Right hindlimb (tissue), 1 donor: ENCODE measurements at regions not wholly inside any gene's neighbourhood (a gene's known extent, or its start where the extent isn't known, plus 50 kb on each side); places are given as distances from the start of the nearest gene placed in this dataset.
"Not testable (repeated sequence)": the region's sequence is repeated elsewhere in the genome, so short reads cannot be mapped to it uniquely, and the experiment has no call there.

Source experiments
- DNase-seq: peaks from one replicate; pipeline ENCODE4 v3.0.0-alpha.2; 2018

DNA sequence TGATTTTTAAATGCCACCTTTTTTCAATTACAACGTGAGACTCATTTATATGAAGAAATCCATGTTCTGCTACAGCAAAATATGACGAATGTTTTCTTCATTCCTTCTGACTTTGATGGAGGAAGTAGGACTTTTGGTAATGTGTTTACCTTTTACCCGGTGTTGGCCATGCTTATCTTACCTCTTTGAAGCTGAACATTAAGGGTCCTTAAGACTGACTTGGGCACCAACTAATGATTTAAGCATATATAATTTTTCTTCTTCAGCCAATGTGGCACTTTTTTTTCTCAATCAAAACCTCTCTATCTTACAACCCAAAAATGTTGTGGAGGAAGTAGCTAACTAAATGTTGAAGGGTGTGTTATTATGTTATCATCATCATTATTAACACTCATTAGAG, 337.5 kb downstream of the EPHA7 start:
- DNase-seq: no peak

GRCh38 chr6:93079061-93079460, 340.3 kb downstream of the EPHA7 start:
- no peak for DNase-seq

GRCh38 chr6:93073811-93074210, 345.5 kb downstream of the EPHA7 start:
- no peak for DNase-seq

- DNase-seq: no peak
Observed at GRCh38 chr6:93069856-93070255, 349.5 kb downstream of the EPHA7 start.

GRCh38 chr6:93059911-93060310, 359.4 kb downstream of the EPHA7 start:
- DNase-seq: no peak

DNA sequence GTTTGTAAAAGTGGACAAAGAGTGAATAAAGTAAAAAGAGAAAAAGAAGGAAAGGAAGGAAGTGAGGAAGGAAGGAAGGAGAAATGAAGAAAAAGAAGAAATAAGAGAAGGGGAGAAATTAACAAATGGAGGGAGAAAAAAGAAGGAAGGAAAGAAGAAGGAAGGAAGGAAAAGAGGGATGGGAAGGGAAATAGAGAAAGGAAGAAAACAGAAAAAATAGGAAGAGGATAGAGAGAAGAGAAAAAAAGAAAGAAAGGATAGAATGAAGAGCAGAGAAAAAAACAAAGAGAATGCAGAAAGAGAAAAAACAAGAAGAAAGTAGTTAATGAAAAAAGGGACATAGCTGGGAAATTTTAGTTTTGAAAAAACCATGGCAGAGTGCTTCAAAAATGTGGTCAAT, 361.8 kb downstream of the EPHA7 start:
- DNase-seq: no peak

- no peak for DNase-seq
Observed at GRCh38 chr6:93048381-93048780, 371.0 kb downstream of the EPHA7 start.

- DNase-seq: no peak
Observed at GRCh38 chr6:93047033-93047432, 372.3 kb downstream of the EPHA7 start.

DNA sequence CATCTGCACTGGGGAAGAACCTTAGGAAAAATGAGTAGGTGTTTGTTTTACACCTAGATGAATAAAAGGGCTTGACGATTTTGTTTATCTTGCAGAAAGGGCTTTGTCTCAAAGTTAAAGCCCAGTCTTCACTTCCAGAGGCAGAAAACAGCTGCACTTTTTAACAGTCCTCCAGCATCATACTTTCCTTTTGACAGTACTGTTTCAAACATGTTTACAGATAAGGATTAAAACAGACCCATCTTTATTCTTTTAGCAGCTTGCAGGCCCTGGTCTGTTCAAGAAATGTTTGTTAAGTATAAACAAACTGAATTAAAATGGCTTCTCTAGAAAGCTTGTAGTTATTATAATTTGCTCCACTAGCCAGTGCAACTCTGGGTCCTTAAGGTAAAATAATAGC, 374.2 kb downstream of the EPHA7 start:
- DNase-seq: no peak

DNA sequence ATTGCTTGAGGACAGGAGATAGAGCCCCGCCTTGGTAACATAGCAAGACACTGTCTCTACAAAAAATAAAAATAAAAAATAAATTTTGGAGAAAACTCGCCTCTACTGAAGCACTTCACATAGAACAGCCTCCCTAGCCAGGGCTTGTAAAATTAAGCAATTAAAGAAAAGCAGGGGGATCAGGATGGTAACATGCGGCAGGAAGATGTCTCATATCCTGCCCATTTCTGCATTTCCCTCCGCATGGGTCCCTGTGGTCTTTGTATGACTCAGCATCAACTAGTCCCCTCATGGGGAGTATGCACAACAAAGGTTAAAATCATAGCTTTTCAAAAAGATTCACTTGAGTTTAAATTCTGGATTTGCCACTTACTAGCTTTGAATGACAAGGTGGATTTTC, 379.0 kb downstream of the EPHA7 start:
- DNase-seq: no peak

DNA sequence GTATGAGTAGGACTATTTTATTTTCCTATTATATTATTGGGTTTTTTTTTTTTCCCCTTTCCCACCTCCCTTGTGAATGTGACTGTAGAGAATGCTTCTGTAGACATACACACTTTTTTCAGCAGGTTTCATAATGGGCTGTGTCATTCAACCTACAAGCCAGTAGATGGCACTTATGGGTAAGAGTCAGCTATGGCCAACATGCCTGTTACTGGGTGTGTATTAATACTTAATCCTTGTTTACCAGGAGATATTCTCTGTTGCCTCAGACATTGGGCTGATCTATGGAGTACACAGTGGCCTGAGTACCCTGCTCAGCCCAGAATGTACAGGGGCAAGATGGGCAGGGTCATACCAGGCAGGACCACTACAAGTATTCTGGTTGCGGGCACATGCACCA, 382.5 kb downstream of the EPHA7 start:
- DNase-seq: no peak

DNA sequence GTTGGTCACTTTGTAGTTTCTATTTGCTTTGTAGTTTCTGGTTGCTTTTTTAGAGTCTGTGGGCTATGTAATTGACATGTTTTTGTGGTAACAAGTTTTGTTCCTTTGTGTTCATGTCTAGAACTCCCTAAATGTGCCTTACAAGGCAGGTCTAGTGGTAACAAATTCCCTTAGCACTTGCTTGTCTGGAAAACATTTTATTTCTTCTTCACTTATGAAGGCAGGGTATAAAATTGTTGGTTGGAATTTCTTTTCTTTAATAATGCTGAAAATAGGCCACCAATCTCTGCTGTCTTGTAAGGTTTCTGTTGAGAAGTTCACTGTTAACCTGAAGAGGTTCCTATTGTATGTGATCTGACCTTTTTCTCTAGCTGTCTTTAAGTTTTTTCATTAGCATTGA, 383.6 kb downstream of the EPHA7 start:
- DNase-seq: no peak

- DNase-seq: no peak
Observed at GRCh38 chr6:93021235-93021915, 398.0 kb downstream of the EPHA7 start.

DNA sequence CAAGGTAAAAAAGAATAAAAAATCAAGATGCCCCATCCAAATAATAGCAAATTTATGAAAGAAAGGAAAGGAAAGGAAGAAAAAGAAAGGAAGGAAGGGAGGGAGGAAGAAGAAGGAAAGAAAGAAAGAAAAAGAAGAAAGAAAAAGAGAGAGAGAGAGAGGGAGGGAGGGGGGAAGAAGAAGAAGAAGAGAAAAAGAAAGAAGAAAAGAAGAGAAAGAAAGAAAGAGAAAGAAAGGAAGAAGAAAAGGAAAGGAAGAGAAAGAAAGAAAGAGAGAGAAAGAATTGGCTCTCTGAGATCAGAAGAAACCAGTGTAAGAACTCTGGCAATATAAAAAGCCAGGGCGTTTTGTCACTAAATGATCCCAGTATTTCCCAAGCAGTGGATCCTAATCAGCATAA, 401.7 kb downstream of the EPHA7 start:
- no peak for DNase-seq

- DNase-seq: no peak
Observed at GRCh38 chr6:93017213-93017612, 402.1 kb downstream of the EPHA7 start.

GRCh38 chr6:93013054-93013453, 406.3 kb downstream of the EPHA7 start:
- no peak for DNase-seq

GRCh38 chr6:93008375-93008774, 411.0 kb downstream of the EPHA7 start:
- no peak for DNase-seq

GRCh38 chr6:92989656-92990055, 429.7 kb downstream of the EPHA7 start:
- no peak for DNase-seq

- no peak for DNase-seq
Observed at GRCh38 chr6:92979281-92979680, 440.1 kb downstream of the EPHA7 start.

GRCh38 chr6:92977018-92977417, 442.3 kb downstream of the EPHA7 start:
- no peak for DNase-seq

- DNase-seq: no peak
Observed at GRCh38 chr6:92967362-92967761, 452.0 kb downstream of the EPHA7 start.

GRCh38 chr6:92962846-92963245, 456.5 kb downstream of the EPHA7 start:
- no peak for DNase-seq

DNA sequence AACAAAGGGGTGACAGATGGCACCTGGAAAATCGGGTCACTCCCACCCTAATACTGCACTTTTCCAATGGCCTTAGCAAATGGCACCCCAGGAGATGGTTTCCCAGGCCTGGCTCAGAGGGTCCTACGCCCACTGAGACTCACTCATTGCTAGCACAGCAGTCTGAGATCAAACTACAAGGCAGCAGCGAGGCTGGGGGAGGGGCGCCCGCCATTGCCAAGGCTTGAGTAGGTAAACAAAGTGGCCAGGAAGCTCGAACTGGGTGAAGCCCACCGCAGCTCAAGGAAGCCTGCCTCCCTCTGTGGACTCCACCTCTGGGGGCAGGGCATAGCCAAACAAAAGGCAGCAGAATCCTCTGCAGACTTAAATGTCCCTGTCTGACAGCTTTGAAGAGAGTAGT, 467.2 kb downstream of the EPHA7 start:
- DNase-seq: not testable (repeated sequence)

- no peak for DNase-seq
Observed at GRCh38 chr6:92945799-92946198, 473.6 kb downstream of the EPHA7 start.

GRCh38 chr6:92944132-92944531, 475.2 kb downstream of the EPHA7 start:
- DNase-seq: no peak

DNA sequence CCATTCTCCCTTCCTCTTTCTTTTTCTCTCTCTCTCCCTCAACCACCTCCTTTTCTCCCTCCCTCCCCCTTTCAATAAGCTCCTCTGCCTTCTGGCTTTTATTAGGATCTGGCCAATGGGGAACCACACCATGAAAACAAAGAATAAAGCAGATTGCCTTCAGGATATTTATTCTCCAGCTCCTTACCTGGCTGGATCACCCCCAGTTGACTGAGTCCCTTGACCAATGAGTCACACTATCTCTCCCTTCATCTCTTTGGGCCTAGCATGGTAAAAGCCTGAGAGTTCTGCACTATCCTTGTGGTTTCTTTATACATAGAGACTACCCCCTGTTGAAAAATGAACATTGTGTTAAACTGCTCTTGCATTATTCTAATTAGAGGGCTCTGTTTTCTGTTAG, 476.8 kb downstream of the EPHA7 start:
- no peak for DNase-seq
